ENCODE measurements at regions not wholly inside any gene's neighbourhood (a gene's known extent, or its start where the extent isn't known, plus 50 kb on each side); places are given as distances from the start of the nearest gene placed in this dataset.
"Not testable (repeated sequence)": the region's sequence is repeated elsewhere in the genome, so short reads cannot be mapped to it uniquely, and the experiment has no call there.

DNA sequence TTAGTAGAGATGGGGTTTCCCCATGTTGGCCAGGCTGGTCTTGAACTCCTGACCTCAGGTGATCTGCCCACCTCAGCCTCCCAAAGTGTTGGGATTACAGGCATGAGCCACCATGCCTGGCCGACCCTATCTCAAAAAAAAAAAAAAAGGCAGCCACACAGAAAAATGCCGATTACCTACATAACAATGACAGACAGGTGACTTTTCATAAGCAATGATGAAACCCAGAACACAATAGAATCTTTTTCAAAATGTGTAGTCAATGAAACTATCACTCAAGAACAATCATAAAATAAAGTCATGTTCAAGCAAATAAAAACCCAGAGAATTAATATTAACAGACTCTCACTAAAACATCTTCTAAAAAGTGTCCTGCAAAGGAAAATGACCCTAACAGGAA lies 135.6 kb upstream of the MVB12B start:
- not testable (repeated sequence) for DNase-seq

DNA sequence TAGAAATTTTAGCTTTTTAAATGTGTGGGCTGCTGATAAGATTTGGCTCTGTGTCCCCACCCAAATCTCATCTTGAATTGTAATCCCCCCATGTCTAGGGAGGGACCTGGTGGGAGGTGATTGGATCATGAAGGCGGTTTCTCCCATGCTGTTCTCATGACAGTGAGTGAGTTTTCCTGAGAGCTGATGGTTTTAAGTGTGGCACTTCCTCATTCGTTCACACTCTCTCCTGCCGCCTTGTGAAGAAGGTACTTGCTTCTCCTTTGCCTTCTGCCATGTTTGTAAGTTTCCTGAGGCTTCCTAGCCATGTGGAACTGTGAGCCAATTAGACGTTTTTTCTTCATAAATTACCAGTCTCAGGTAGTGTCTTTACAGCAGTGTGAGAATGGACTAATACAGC lies 127.8 kb upstream of the MVB12B start:
- no peak for DNase-seq

DNA sequence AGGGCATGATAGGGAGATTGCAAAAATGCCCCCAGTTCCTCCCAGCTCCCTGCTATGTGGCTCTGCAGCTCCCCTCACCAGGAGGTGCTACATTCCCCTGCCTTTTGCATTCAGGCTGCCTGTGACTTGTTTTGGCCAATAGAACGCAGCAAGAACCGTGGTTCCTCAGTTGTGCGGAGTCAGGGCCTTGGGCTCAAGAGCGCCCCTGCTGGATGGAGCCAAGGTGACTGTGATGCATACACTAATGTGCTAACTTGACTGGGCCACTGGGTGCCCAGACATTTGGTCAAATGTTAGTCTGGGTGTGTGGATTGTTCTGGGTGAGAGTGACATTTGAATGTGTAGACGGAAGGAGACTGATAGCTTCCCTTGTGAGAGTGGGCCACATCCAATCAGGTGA lies 123.3 kb upstream of the MVB12B start:
- DNase-seq: no peak

DNA sequence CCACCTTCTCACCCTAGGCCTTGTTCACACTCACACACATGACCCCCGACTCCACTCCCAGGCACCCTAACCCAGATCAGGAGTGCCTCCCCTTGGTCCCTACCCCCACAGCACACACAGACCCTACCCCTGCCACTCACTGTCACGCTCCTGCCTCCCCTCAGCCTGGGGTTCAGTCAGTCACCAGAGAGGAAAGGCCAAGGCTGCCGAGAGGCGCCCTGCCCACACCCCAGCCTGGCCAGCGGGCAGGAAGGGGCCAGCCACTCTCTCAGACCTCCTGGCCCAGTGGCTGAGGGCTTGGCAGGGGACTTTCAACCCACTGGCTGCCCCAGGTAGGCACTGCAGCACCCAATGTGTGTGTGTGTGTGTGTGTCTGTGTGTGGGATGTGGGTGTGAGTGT lies 122.4 kb upstream of the MVB12B start:
- DNase-seq: no peak

DNA sequence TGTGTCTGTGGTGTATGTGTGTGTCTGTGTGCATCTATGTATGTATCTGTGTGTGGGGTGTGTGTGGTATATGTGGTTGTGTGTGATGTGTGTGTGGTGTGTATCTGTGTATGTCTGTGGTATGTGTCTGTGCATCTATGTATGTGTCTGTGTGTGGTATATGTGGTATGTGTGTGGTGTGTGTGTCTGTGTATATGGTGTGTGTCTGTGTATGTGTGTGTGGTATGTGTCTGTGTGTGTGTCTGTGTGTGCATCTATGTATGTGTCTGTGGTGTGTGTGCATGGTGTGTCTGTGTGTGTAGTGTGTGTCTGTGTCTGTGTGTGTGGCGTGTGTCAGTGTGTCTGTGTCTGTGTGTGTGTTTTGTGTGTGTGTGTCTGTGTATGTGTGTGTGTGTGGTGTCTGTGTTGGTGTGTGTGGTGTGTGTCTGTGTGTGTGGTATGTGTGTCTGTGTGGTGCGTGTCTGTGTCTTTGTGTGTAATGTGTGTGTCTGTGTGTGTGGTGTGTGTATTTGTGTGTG lies 121.9 kb upstream of the MVB12B start:
- no peak for DNase-seq

DNA sequence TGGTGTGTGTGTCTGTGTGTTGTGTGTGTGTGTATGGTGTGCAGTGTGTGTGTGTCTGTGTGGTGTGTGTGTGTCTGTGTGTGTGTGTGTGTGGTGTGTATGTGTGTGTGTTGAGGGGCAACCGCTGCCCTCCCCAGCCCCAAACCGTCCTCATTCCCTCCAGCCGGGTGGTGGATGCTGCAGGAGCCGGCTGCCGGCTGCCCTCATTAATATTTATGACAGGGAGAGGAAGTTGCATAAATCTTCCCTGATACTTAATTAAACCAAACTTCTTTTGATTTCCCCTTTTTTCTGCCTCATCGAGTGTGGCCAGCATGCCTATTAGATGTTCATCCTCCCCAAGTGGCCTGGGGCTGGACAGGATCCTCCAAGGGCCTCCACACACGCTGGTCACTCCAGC lies 121.4 kb upstream of the MVB12B start:
- no peak for DNase-seq

DNA sequence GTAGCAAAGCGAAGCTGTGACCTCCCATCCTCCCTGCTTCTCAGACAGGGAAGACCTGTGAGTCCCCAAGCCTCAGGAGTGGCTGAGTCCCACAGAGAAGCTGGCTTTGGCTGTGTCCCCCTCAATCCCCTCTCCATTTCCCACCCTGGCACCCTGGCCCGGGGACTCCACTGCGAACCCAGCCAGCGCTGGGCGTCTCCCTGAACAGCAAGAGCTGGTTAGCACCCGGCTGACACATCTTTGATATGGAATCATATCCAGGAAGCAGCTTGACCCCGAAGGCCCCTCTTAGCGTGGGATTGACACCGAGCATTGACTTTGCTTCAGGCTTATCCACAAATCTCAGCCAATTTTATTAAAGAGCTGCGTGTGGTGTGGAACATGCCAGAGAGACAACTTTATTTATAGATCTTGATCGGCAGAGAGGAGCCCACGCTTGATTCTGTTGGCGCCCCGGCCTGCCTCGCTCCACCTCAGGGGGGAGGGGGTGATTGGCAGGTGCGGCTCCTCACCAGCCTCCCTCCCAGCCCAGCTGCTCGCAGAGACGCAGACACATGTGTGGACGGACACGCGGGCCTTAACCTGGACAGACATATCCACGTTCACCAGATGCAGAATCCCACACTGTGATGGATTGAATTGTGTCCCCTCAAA lies 120.7 kb upstream of the MVB12B start:
- no peak for DNase-seq

DNA sequence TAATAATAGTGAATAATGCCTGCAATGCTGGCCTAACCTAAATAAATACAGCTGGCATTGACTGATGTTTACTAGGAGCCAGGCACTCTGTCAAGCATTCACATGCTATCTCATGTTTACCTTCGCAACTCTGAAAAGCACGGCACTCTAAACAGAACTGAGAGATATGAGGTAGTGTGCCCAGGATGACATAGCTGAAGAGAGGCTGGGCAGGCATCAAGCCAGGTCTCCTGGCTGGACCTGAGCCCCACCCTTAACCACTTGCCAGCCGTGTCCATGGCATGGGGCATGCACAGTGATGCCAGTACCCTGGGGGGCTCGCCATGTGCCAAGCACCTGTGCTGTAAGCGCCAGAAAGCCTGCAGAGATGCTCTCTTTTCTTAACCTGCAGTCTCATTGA lies 119.4 kb upstream of the MVB12B start:
- no peak for DNase-seq

DNA sequence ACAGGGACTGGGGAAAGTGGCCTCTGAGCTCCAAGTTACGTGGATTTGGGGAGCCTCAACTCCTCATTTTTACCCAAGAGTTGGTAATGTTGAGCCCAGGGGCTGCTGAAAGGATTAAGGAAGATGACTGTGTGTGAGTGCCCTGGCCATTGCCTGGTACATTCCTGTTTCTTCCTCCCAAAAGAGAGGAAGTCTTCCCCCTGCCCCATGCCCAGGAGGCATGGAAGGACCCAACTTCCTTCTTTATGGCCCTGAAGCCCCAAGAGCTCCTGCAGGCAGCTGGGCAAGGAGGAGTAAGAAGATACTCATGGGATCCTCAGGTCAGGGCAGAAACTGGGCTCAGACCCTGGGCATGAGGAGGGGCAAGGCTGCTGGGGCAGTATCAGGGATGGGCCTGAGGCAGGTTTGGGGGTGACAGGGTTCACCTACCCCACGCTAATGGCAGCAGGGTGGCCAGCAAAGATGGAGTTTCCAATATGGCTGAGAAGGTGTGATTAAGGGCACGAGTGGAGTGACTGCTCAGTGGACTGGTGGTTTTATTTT lies 118.3 kb upstream of the MVB12B start:
- no peak for DNase-seq

DNA sequence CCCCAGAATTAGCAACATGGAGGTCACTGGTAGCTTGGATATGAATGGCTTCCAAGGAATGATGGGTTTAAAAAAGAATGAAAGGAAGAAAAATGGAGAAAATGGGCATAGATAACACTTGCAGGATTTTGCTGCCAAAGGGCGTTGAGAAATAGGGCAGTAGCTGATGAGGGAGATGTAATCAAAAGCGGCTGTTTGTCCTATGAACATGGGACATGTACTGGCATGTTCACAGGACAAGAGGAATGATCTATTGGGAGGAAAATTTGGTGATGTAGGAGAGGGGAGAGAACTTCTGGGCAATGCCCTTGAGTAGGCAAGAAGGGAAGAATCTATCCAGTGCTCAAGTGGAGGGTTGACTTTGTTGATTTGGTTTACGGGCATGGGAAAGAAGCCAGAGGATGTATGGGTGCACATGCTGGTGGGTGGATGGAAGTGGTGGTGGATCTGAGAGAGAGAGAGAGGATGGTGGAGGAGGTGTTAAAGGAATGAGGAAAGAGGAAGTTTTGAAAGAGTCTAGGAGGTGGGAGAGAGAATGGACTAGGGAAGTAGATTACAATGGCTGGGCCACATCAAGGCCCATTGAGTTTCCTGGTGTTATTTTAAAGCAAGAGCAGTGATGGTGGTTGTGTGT lies 115.1 kb upstream of the MVB12B start:
- DNase-seq: no peak

DNA sequence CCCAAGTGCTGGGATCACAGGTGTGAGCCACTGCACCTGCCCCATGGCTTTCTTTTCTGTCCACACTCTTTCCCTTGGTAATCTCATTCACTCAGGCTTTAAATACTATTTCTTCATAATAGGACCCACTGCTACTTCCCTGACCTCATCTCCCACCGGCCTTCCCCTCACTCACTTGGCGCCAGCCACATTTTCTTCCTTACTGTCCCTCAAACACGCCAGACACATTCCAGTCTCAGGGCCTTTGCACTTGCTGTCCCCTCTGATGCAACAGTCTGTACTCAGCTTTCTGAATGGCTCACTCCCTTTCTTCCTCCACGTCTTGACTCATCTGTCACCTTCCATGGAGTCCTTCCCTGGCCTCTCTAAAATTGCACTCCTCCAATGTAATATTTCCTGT lies 111.1 kb upstream of the MVB12B start:
- no peak for DNase-seq

DNA sequence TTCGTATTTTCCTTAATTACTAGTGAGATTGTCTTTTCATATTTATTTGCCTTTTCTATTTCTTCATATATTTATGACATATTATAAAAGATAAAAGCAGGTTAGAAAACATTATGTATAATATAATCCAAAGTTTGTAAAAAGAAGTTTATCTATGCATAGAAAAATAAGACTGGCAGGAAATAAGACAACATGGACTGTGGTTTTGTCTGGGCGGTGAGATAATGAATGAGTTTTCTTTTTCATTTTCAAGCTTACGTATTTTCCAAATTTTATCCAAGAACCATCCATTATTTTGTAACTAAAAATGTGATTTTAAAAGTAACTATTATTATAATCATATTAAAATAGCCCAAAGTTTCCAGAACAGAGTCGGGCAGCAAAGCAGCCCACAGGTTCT lies 109.8 kb upstream of the MVB12B start:
- no peak for DNase-seq

DNA sequence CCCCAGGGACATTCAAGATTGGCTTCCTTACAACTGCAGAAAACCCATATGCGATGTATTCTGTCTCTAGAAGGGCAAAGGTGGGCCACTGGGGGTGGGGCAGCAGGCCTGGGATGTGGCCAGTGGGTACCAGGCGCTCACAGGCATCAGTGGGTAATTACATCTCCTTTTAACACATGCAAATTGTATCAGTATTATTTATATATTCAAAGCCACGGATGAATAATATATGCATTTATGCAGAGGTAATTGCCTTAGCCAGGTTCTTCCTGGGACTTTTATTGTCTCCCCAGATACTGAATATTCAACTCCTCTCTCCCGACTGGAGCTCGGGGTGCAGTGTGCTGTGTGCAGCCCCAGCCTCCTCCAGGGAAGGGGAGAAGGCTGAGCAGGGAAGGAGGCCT lies 109.4 kb upstream of the MVB12B start:
- no peak for DNase-seq

DNA sequence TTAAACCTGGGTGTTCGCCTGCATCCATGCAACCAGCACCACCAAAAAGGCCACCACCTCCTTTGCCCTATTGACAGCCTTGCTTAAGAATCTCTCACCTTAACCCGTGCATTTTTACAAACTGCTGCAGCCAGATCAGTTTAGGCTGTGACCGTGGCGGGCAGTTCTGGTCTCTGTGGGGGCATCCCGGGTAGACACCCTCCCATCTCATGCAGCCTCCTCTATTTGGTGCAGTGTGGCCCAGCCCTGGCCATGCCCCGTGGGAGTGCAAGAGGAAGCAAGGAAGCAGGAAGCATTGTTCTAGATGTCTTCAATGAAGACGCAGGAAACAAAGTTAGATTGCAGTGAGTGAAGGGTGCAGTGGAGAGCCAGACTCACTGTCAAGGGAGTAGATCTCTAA lies 108.8 kb upstream of the MVB12B start:
- no peak for DNase-seq

DNA sequence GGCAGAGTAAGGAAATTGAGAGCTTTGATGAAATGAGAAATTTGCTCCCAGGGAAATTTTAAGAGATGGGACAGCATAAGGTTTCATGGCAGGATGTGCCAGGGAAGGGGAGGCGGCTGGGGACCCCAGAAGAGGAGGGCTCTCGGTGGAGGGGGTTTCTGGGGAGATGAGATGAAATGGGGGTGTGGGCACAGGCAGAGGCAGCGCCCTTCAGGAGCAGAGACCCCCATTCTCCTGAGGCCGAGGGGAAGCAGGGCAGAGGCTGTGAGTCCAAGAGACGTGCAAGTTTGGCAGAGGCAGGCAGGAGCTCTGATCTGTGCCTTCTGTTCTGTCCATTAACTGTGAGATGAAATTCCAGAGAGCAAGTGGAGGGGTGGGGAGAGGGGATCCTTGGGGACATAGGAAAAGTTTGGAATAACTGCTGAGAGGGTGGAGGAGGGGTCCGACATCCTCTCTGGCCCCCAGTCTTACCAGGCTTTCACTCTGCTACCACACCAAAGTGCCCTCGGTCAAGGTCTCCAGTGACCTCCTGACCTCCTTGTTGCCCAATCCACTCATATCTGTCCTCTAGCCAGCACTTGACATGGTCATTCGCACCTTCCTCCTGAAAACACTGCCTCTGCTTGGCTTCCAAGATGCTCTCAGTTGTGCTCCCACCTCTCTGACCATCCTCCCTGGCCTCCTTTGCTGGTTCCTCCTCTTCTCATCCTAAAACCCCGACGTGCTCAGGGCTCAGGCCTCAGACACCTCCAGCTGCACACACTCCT lies 108.1 kb upstream of the MVB12B start:
- no peak for DNase-seq

DNA sequence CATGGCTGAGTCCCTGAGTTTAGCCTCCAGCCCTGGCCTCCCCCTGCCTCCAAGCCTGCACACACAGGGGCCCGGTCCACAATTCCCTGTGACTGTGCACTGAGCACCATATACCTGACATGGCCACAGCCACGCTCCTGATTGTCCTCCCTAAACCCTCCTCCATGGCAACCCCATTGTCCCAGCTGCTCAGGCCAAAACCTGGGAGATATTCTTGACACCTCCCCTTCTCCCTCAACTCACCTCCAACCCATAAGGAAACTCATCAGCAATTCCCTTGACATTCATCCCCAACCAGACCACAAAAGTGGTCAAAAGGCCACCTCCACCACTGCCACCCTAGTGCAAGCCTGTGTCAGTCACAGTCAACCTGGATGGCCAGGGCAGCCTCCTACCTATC lies 107.5 kb upstream of the MVB12B start:
- no peak for DNase-seq

DNA sequence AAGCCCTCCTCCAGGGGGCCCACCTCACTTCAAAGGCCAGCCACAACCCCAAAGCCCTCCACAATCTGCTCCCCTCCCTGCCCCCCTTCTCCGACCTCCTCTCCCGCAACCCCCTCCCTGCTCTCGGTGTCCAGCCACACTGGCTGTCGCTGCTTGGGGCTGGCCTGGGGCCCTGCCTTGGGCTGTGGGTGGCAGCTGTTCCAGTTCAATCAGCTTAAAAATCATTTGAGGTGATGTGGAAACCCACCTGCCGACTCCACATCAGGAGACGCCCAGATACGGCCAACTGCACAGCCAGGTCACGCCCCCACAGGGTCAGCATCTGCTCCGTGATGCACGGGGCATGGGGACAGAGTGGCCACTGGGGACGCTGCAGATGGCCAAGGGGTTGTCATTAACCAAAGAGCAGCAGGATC lies 107.0 kb upstream of the MVB12B start:
- DNase-seq: no peak

DNA sequence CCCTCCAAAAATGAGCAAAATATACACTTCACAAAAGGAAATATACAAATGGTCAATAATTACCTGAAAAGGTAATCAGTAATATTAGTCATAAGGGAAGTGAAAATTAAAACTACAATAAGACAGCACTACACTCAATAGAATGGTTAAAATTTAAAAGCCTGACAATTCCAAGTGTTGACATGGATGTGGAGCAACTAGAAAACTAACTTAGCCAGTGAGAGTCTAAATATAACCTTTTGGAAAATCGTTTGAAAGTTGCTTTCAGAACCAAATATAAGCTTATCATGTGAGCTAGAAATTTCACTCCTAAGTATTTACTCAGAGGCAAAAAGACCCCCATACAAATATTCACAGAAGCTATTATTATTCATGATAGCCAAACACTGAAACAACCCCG lies 105.1 kb upstream of the MVB12B start:
- no peak for DNase-seq

DNA sequence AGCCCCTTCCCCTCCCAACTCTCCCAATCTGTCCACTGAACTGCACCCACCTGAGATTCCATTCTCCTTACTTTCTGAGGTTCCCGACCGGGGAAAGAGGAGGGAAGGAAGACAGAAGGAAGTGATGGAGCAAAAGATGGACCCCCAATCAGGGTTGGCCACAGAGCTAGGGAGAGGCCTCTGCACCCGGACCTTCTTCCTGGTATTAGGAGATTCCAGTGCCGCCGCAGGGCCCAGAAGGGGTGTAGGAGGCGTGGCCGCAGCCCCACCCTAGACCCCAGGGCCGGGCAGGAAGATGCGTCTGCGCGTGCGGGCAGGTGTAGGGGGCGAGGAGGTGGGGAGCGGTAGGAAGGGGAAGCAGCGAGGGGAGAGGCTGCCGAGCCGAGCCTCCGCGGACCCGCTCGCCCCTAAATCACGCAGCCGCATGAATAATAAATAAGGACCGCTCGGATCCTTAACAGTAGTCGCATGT lies 104.2 kb upstream of the MVB12B start:
- DNase-seq: no peak

DNA sequence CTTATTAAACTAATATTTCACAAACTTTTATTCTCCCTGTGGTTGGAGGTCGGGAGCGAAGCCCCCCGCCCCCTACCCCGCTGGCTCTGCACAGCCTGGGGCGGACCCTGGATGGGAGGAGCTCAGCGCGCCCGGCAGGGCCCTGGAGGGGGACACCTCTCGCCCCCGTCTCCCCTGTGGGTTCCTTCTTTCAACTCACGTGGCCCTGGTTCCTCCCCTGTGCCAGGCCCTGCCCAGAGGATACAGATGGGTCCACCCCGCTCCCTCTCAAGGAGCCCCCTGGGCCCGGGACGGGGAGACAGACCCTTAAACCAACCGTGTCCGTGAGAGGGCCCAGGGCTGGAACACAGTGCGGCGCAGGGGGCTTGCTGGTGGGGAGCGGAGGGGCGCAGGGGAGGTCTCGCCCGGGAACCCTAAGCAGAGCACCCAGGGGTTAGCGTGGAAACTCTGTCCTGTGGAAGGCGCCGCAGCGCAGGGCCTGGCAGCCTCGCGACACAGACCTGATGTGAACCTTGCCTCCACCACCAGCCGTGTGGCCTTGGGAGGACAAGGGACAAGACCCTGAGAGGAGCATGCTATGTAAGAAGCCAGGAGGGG lies 103.7 kb upstream of the MVB12B start:
- DNase-seq: no peak

DNA sequence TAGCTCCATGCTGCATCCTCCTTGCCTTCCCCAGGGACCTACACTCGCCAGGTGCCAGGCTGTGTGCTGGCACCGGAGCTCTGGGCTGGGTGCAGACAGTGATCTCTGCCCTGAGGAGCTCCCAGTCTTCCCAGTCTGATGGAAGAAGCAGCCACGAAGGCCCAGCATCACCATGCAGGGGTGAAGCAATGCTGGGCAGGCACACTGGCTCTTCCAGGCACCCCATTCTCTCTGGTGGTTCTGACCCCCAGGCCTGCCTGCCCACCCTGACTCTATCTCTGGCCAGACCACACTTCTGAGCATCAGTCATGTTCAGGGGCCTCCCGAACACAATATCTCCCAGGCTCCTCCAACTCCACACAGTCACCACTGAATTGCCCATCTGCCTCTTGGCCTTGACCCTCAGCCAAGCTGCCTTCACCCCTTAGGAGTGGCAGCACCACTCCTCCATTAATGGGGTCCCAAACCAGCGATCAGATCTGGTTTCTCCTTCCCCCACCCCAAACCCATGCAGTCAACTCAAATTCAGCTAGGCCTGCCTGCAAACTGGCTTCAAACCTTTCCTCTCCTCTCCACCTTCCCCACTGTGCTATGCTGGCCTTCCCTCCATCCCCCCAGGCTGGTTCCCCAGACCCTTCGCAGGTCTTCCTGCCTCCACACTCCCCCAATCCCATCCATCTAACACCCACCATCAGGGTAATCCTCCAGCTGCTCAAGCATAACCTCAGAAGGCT lies 102.7 kb upstream of the MVB12B start:
- no peak for DNase-seq
